AG10803 (cell line): ENCODE measurements at regions not wholly inside any gene's neighbourhood (a gene's known extent, or its start where the extent isn't known, plus 50 kb on each side); places are given as distances from the start of the nearest gene placed in this dataset.

Experiments
- DNase-seq: peaks from one replicate; pipeline ENCODE4 v3.0.0; 2010; ENCODE audit warnings: low read depth
- H3K4me3 ChIP-seq: 2 replicates; pipeline ENCODE4 v1.5.1; 2011; ENCODE audit warnings: mild to moderate bottlenecking, low read length, control low read depth
- TF ChIP-seq, protein P1 (sequence below): conservative IDR thresholded peaks from 2 replicates; pipeline ENCODE4 v1.5.1; 2011; ENCODE audit warnings: mild to moderate bottlenecking, low read length, control low read depth, inconsistent platforms

DNA sequence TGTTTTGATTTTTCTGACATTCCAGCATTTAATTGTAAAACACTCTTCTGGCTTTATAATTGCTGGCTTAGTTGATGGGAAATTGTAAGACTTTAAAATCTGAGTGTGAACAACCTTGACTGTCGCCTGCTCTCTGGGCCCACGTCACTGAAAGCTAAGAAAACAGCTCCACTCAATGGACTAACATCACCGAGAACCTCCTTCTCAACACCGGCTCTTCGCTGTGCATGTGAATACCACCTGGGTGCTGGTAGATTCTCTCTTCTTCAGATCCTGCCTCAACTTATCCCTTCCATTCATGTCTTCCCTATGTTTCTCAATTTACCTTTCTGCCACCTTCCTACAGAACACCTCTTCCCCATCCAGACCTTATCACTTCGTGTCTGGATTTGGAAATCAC, 523.1 kb upstream of the ID2 start:
- TF ChIP-seq, protein P1, sequence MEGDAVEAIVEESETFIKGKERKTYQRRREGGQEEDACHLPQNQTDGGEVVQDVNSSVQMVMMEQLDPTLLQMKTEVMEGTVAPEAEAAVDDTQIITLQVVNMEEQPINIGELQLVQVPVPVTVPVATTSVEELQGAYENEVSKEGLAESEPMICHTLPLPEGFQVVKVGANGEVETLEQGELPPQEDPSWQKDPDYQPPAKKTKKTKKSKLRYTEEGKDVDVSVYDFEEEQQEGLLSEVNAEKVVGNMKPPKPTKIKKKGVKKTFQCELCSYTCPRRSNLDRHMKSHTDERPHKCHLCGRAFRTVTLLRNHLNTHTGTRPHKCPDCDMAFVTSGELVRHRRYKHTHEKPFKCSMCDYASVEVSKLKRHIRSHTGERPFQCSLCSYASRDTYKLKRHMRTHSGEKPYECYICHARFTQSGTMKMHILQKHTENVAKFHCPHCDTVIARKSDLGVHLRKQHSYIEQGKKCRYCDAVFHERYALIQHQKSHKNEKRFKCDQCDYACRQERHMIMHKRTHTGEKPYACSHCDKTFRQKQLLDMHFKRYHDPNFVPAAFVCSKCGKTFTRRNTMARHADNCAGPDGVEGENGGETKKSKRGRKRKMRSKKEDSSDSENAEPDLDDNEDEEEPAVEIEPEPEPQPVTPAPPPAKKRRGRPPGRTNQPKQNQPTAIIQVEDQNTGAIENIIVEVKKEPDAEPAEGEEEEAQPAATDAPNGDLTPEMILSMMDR = no peak
- no peak for DNase-seq
- no peak overlapping the region for H3K4me3 ChIP-seq

DNA sequence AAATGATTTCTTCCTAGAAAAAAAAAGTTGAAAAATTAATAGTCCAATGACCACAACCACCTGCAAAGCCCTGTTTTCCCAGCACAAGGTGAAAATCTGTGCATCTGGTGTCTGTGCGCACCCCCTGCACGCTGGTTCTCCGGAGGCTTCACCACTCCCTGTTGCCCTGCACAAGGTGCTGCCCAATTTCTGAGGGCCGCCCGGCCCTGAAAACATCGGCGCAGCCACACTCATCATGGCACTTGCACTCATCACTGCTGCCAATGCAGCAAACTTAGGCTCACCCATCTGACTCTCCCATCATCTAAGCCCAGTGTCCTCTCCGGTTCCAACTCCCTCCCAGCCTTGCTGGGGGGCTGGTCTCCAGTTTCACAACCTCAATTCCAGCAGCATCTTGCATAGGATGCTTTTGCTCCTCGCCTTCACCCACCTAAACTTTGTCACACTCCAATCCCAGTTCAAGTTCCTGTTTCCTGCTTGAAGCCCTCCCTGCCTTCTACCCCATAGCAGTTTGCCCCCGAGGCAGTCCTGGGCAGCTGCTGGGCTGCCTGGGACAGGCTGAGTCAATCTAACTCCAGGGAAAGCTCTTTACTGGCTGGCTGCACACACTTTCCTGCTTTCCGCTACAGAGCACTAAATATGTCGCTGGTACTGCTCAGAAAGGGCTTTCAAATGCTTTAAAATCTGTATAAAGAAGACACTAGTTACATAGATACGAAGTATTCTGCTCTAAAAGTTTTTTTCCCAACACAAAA, 522.5 kb upstream of the ID2 start:
- TF ChIP-seq, protein P1 = no peak
- H3K4me3 ChIP-seq = no peak overlapping the region
- DNase-seq = no peak

GRCh38 chr2:8159966-8160603, 521.8 kb upstream of the ID2 start:
- TF ChIP-seq, protein P1 = no peak
- H3K4me3 ChIP-seq = no peak overlapping the region
- no peak for DNase-seq

DNA sequence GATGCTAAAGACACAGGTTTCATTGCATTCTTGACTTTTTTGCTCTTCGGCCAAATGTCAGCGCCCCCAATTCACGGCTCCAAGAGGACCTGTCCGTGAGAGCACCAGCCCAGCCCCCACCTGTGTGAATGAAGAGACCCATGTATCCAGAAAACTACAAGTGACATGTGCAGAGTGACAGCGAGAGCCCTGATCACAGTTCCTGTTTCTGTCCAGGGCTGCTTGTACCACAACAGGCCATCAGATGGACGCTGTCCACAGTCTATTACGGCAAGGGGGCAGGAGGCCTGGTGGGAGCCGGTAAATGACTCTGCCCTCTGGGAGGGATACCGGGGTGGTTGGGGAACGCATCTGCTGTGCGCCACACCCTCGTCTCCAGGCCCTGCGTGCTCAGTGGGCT, 520.9 kb upstream of the ID2 start:
- TF ChIP-seq, protein P1 = no peak
- DNase-seq = no peak
- H3K4me3 ChIP-seq = no peak overlapping the region

DNA sequence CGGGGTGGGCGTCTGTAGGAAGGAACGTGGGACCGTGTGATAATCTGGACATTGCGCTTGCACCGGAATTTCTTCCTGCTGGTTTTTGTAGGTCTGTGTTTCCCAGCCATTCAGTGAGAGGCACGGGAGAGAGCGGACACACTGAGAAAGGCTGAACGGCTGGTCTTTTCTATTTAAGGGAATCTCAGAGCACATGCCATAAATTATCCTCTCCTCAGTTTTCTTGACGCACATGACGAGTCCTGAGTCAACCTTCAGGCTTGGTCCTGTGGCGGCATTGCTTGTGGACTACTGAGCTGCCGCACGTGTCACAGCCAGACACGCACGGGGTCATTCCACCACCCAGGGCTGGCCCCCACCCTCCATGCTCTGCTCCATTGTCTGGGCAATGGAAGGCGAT, 519.3 kb upstream of the ID2 start:
- TF ChIP-seq, protein P1 = no peak
- DNase-seq = no peak
- no peak overlapping the region for H3K4me3 ChIP-seq

DNA sequence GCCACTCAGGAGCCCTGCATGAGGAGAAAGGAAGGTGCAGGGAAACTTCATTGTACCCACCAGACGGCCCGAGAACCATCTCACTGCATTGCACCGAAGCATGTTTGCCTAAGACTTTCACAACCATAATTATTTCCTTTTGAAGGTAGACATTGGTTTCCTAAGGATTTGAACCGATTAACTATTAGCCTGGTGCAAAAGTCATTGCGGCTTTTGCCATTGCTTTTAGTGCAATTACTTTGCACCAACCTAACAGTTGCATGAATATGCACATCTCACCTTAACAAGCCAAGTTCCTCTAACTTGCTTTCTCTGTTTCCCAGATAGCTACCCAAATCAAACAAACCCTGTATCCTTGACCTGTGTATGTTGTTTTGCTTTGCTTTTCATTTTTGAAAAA, 516.3 kb upstream of the ID2 start:
- TF ChIP-seq, protein P1 = no peak
- no peak overlapping the region for H3K4me3 ChIP-seq

More for the DNA sequence above, 516.3 kb upstream of the ID2 start:
- no peak for DNase-seq
